ENCODE measurements at regions not wholly inside any gene's neighbourhood (a gene's known extent, or its start where the extent isn't known, plus 50 kb on each side); places are given as distances from the start of the nearest gene placed in this dataset.

DNA sequence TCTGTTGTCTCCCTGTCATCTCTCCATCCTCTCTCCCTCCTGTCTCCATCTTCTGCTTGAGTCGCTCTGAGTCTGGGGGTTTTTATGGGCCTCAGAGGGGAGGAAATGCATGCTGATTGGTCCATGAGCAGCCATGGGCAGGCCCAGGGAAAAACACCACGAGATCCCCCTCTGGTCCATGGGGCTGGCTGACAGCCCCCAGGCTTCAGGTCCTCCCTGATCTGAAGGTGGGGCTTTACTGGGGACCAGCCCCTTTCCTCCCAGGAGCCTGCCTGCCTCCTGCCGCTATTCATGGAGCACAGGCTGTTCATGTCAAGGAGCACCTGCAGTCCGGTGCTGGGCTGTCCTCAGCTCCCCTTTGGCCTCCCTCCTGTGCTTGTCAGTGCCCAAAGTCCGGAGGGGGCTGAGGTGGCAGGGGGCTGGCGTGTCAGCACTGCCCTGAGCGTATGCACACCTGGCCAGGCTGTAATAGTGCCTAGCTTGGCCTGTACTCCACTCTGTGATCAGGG, 59.6 kb upstream of the DLX2 start:
- no CpG with 5 or more reads among the region's 7 CpGs for WGBS, 2 donors (ENCODE audit: extremely low coverage in 2 of 2, insufficient read length in 2 of 2, insufficient replicate concordance in 1 of 2)
- no peak overlapping the region for H3K4me3 ChIP-seq (ENCODE audit: low read length in 2 of 2)

DNA sequence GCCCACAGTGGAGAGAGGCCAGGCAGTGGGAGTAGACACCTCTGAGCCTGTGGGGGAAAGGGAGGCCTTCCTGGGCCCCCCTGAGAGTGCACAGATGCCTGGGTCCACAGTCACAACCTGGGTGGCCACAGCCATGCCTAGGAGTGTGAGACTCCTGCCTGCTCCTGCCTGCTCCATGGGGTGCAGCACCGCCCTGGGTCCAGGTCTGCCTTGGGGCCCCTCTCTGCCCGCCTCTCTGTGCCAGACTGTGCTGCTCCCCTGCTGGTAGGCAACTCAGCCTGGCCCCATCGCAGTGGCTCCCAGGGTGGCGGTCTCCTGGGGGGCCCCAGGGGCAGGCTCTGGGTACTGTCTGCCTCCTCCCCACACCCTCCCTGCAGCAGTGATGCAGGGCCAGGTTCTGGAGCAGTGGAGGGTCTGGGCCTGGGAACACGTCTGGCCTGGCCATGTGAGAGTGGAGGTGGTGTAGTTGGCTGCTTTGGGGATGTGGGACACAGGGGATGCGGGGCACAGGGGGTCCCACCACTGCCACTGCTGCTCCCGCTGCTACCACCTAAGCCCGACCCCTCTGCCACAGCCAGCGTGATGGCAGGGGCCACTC, 60.1 kb upstream of the DLX2 start:
- no CpG with 5 or more reads among the region's 9 CpGs for WGBS, 2 donors (ENCODE audit: extremely low coverage in 2 of 2, insufficient read length in 2 of 2, insufficient replicate concordance in 1 of 2)
- Histone ChIP-seq H2AFZ (ENCODE audit: low read length) (no peak overlapping the region), H4K8ac (ENCODE audit: low read depth, low read length) (peak overlapping the region; percentile 92), H3K4me2 (ENCODE audit: insufficient read depth, low read length, poor library complexity, severe bottlenecking) (no peak overlapping the region), H3K79me1 (ENCODE audit: low read depth, low read length) (peaks cover 2% of the 10 kb centered on the region), H2BK120ac (ENCODE audit: low read depth, low read length) (peak overlapping the region; percentile 16), H3K18ac (ENCODE audit: low read length) (peak overlapping the region; percentile 59), H3K27ac (replicated peaks; ENCODE audit: low read length) (no peak overlapping the region), H3K4me1 (ENCODE audit: control insufficient read depth in 2 of 2, insufficient read depth in 1 of 2, low read depth in 1 of 2, low read length in 2 of 2) (peaks cover 0 to 4% of the 10 kb centered on the region in 2 donors), H2AK5ac (ENCODE audit: low read depth, low read length) (peak overlapping the region; percentile 84), H3K36me3 (replicated peaks in 1 of 2; ENCODE audit: control insufficient read depth in 2 of 2, insufficient read depth in 2 of 2, low read length in 2 of 2) (no peaks in the 10 kb centered on the region), H3K27me3 (ENCODE audit: control insufficient read depth in 3 of 3, insufficient read depth in 3 of 3, low read depth in 1 of 3, low read length in 3 of 3) (peaks cover 0 to 5% (median 0%) of the 10 kb centered on the region in 3 experiments), H3K23ac (ENCODE audit: low read depth, low read length, poor library complexity) (peak overlapping the region; percentile 10), H3K14ac (ENCODE audit: low read length) (peak overlapping the region; percentile 31), H3K4me3 (ENCODE audit: low read length in 2 of 2) (no peak overlapping the region), H3K9ac (ENCODE audit: low read depth, low read length, poor library complexity) (no peak overlapping the region), H3K9me3 (replicated peaks in 1 of 2; ENCODE audit: control insufficient read depth in 2 of 2, insufficient read depth in 1 of 2, low read depth in 1 of 2, low read length in 2 of 2) (peaks cover 2 to 3% of the 10 kb centered on the region in 2 donors), H2BK12ac (ENCODE audit: low read length) (peak overlapping the region; percentile 73), H2BK5ac (ENCODE audit: low read length) (no peak overlapping the region), H4K91ac (ENCODE audit: low read depth, low read length, poor library complexity) (no peak overlapping the region), H2BK15ac (ENCODE audit: low read length) (peak overlapping the region; percentile 67), H3K4ac (ENCODE audit: low read length) (peak overlapping the region; percentile 66)
- DNase-seq (ENCODE audit: low spot score) = no peak

More for the DNA sequence above, 59.6 kb upstream of the DLX2 start:
- peak overlapping the region; percentile 72 for H4K8ac ChIP-seq (ENCODE audit: low read depth, low read length)
- no peak overlapping the region for H3K27ac ChIP-seq (replicated peaks; ENCODE audit: low read length)
- peak overlapping the region; percentile 59 for H3K18ac ChIP-seq (ENCODE audit: low read length)
- no peak for DNase-seq (ENCODE audit: low spot score)
- H3K79me1 ChIP-seq (ENCODE audit: low read depth, low read length) = peaks cover 2% of the 10 kb centered on the region
- H3K4me2 ChIP-seq (ENCODE audit: insufficient read depth, low read length, poor library complexity, severe bottlenecking) = no peak overlapping the region
- peaks cover 0 to 4% of the 10 kb centered on the region in 2 donors for H3K4me1 ChIP-seq (ENCODE audit: control insufficient read depth in 2 of 2, insufficient read depth in 1 of 2, low read depth in 1 of 2, low read length in 2 of 2)
- H2BK12ac ChIP-seq (ENCODE audit: low read length) = no peak overlapping the region
- H2BK5ac ChIP-seq (ENCODE audit: low read length) = no peak overlapping the region
- H3K9me3 ChIP-seq (replicated peaks in 1 of 2; ENCODE audit: control insufficient read depth in 2 of 2, insufficient read depth in 1 of 2, low read depth in 1 of 2, low read length in 2 of 2) = peaks cover 2 to 3% of the 10 kb centered on the region in 2 donors
- H2BK15ac ChIP-seq (ENCODE audit: low read length) = no peak overlapping the region
- H3K36me3 ChIP-seq (replicated peaks in 1 of 2; ENCODE audit: control insufficient read depth in 2 of 2, insufficient read depth in 2 of 2, low read length in 2 of 2) = no peaks in the 10 kb centered on the region
- H4K91ac ChIP-seq (ENCODE audit: low read depth, low read length, poor library complexity) = no peak overlapping the region
- no peak overlapping the region for H3K4ac ChIP-seq (ENCODE audit: low read length)
- peak overlapping the region; percentile 10 for H3K23ac ChIP-seq (ENCODE audit: low read depth, low read length, poor library complexity)
- H3K9ac ChIP-seq (ENCODE audit: low read depth, low read length, poor library complexity) = no peak overlapping the region
- peak overlapping the region; percentile 16 for H2BK120ac ChIP-seq (ENCODE audit: low read depth, low read length)
- no peak overlapping the region for H2AK5ac ChIP-seq (ENCODE audit: low read depth, low read length)
- peaks cover 0 to 5% (median 0%) of the 10 kb centered on the region in 3 experiments for H3K27me3 ChIP-seq (ENCODE audit: control insufficient read depth in 3 of 3, insufficient read depth in 3 of 3, low read depth in 1 of 3, low read length in 3 of 3)
- peak overlapping the region; percentile 37 for H2AFZ ChIP-seq (ENCODE audit: low read length)
- peak overlapping the region; percentile 31 for H3K14ac ChIP-seq (ENCODE audit: low read length)

DNA sequence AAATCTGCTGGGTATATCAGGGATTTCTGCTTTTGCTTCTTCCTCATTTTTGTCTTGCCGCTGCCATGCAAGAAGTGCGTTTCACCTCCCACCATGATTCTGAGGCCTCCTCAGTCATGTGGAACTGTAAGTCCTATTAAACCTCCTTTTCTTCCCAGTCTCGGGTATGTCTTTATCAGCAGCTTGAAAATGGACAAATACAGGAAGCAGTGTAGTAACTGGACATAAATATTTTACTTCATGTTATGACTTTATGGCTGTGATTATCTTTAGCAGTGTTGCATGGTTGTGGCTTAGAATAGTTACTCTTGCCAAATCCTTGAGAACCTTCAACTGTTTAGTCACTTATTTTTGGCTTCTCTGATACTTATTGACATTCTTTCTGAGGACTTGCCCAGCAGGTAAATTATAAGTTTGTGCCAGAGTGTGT, 66.2 kb upstream of the DLX2 start:
- no peak overlapping the region for H4K8ac ChIP-seq (ENCODE audit: low read depth, low read length)
- DNase-seq (ENCODE audit: low spot score) = no peak
- H3K4ac ChIP-seq (ENCODE audit: low read length) = no peak overlapping the region
- H3K4me2 ChIP-seq (ENCODE audit: insufficient read depth, low read length, poor library complexity, severe bottlenecking) = no peak overlapping the region
- no peak overlapping the region for H3K27ac ChIP-seq (replicated peaks; ENCODE audit: low read length)
- no peak overlapping the region for H2BK120ac ChIP-seq (ENCODE audit: low read depth, low read length)
- no peak overlapping the region for H3K4me3 ChIP-seq (ENCODE audit: low read length in 2 of 2)
- H2BK12ac ChIP-seq (ENCODE audit: low read length) = no peak overlapping the region
- H2BK5ac ChIP-seq (ENCODE audit: low read length) = no peak overlapping the region
- no peaks in the 10 kb centered on the region for H3K79me1 ChIP-seq (ENCODE audit: low read depth, low read length)
- H3K36me3 ChIP-seq (replicated peaks in 1 of 2; ENCODE audit: control insufficient read depth in 2 of 2, insufficient read depth in 2 of 2, low read length in 2 of 2) = no peaks in the 10 kb centered on the region
- no peaks in the 10 kb centered on the region for H3K9me3 ChIP-seq (replicated peaks in 1 of 2; ENCODE audit: control insufficient read depth in 2 of 2, insufficient read depth in 1 of 2, low read depth in 1 of 2, low read length in 2 of 2)
- H3K9ac ChIP-seq (ENCODE audit: low read depth, low read length, poor library complexity) = no peak overlapping the region
- H3K23ac ChIP-seq (ENCODE audit: low read depth, low read length, poor library complexity) = no peak overlapping the region
- H3K14ac ChIP-seq (ENCODE audit: low read length) = no peak overlapping the region
- WGBS, 2 donors (ENCODE audit: extremely low coverage in 2 of 2, insufficient read length in 2 of 2, insufficient replicate concordance in 1 of 2) = no CpG with 5 or more reads among the region's 3 CpGs
- H2AK5ac ChIP-seq (ENCODE audit: low read depth, low read length) = no peak overlapping the region
- H2AFZ ChIP-seq (ENCODE audit: low read length) = no peak overlapping the region
- no peak overlapping the region for H3K18ac ChIP-seq (ENCODE audit: low read length)
- no peak overlapping the region for H2BK15ac ChIP-seq (ENCODE audit: low read length)
- no peak overlapping the region for H4K91ac ChIP-seq (ENCODE audit: low read depth, low read length, poor library complexity)
- H3K27me3 ChIP-seq (ENCODE audit: control insufficient read depth in 3 of 3, insufficient read depth in 3 of 3, low read depth in 1 of 3, low read length in 3 of 3) = peaks cover 0 to 38% (median 2%) of the 10 kb centered on the region in 3 experiments
- no peaks in the 10 kb centered on the region for H3K4me1 ChIP-seq (ENCODE audit: control insufficient read depth in 2 of 2, insufficient read depth in 1 of 2, low read depth in 1 of 2, low read length in 2 of 2)

DNA sequence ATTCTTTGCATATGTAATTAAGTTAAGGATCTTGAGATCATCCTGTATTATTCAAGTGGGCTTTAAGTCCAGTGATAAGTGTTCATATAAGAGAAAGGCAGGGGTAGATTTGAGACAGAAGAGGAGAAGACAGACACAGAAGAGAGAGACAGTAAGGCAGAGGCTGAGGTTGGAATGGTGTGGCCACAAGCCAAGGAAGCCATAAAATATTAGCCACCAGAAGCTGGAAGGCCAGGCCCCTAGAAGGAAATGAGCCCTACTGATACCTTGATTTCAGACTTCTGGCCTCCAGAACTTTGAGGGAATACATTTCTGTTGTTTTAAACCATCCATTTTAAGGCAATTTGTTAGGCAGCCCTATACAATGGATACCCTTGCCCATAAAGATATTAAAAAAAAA, 66.9 kb upstream of the DLX2 start:
- no peak overlapping the region for H2BK15ac ChIP-seq (ENCODE audit: low read length)
- no peak overlapping the region for H4K8ac ChIP-seq (ENCODE audit: low read depth, low read length)
- no peak overlapping the region for H2AFZ ChIP-seq (ENCODE audit: low read length)
- H3K27me3 ChIP-seq (ENCODE audit: control insufficient read depth in 3 of 3, insufficient read depth in 3 of 3, low read depth in 1 of 3, low read length in 3 of 3) = peaks cover 0 to 38% (median 2%) of the 10 kb centered on the region in 3 experiments
- no peak overlapping the region for H3K9ac ChIP-seq (ENCODE audit: low read depth, low read length, poor library complexity)
- no peaks in the 10 kb centered on the region for H3K36me3 ChIP-seq (replicated peaks in 1 of 2; ENCODE audit: control insufficient read depth in 2 of 2, insufficient read depth in 2 of 2, low read length in 2 of 2)
- H2BK120ac ChIP-seq (ENCODE audit: low read depth, low read length) = no peak overlapping the region
- H3K4me3 ChIP-seq (ENCODE audit: low read length in 2 of 2) = no peak overlapping the region
- H3K4me2 ChIP-seq (ENCODE audit: insufficient read depth, low read length, poor library complexity, severe bottlenecking) = no peak overlapping the region
- no peak overlapping the region for H3K23ac ChIP-seq (ENCODE audit: low read depth, low read length, poor library complexity)
- no peak overlapping the region for H3K4ac ChIP-seq (ENCODE audit: low read length)
- no peak overlapping the region for H3K18ac ChIP-seq (ENCODE audit: low read length)
- no peak for DNase-seq (ENCODE audit: low spot score)
- H2BK12ac ChIP-seq (ENCODE audit: low read length) = no peak overlapping the region
- H3K14ac ChIP-seq (ENCODE audit: low read length) = no peak overlapping the region
- H2BK5ac ChIP-seq (ENCODE audit: low read length) = no peak overlapping the region
- no peaks in the 10 kb centered on the region for H3K4me1 ChIP-seq (ENCODE audit: control insufficient read depth in 2 of 2, insufficient read depth in 1 of 2, low read depth in 1 of 2, low read length in 2 of 2)
- no peaks in the 10 kb centered on the region for H3K79me1 ChIP-seq (ENCODE audit: low read depth, low read length)
- H2AK5ac ChIP-seq (ENCODE audit: low read depth, low read length) = no peak overlapping the region
- no peak overlapping the region for H4K91ac ChIP-seq (ENCODE audit: low read depth, low read length, poor library complexity)
- H3K9me3 ChIP-seq (replicated peaks in 1 of 2; ENCODE audit: control insufficient read depth in 2 of 2, insufficient read depth in 1 of 2, low read depth in 1 of 2, low read length in 2 of 2) = no peaks in the 10 kb centered on the region
- H3K27ac ChIP-seq (replicated peaks; ENCODE audit: low read length) = no peak overlapping the region
